H1 (cell line): ENCODE measurements at regions not wholly inside any gene's neighbourhood (a gene's known extent, or its start where the extent isn't known, plus 50 kb on each side); places are given as distances from the start of the nearest gene placed in this dataset.

ENCODE experiments used
- CTCF ChIA-PET: fragments of 300-600 bp; sonication (Branson Sonifier 250); formaldehyde crosslinking; loops from one replicate; lab custom pipeline; 2021; ENCODE audit not compliant: partially characterized antibody; lab: Charles Lee
- POLR2A ChIA-PET: fragments of 300-600 bp; sonication (Branson Sonifier 250); formaldehyde crosslinking; loops from one replicate; lab custom pipeline; 2021; ENCODE audit warnings: inconsistent platforms; ENCODE audit not compliant: partially characterized antibody; lab: Charles Lee
- DNase-seq, 2 experiments: peaks; one replicate each; pipeline versions ENCODE4 v3.0.0 to v3.0.0-alpha.2; 2010 to 2022; ENCODE audit warnings: low spot score in 2 of 2, low read depth in 1 of 2, mixed read lengths in 1 of 2
- FAIRE-seq: peaks from 2 replicates; lab custom pipeline; 2011; peaks lifted over from hg19 to GRCh38; lab: Jason Lieb, UNC
- H2AFZ ChIP-seq: 2 replicates; pipeline ENCODE4 v1.8.1; 2012; ENCODE audit warnings: low read length, inconsistent platforms
- H2AK5ac ChIP-seq: 2 replicates; pipeline ENCODE4 v1.6.1; 2013; ENCODE audit warnings: low read depth, low read length
- H2BK120ac ChIP-seq: replicated peaks from 2 replicates; pipeline ENCODE3; 2013; ENCODE audit warnings: low read depth, low read length, inconsistent platforms
- H2BK12ac ChIP-seq: 2 replicates; pipeline ENCODE4 v1.6.1; 2013; ENCODE audit warnings: low read depth, low read length
- H2BK15ac ChIP-seq: 2 replicates; pipeline ENCODE4 v1.6.1; 2013; ENCODE audit warnings: low read length
- H2BK20ac ChIP-seq: 2 replicates; pipeline ENCODE4 v1.6.1; 2013; ENCODE audit warnings: low read length
- H2BK5ac ChIP-seq: 2 replicates; pipeline ENCODE4 v1.6.1; 2013; ENCODE audit warnings: low read depth, low read length
- H3K14ac ChIP-seq: 2 replicates; pipeline ENCODE4 v1.6.1; 2013; ENCODE audit warnings: inconsistent platforms; ENCODE audit not compliant: insufficient read length
- H3K18ac ChIP-seq: 2 replicates; pipeline ENCODE4 v1.6.1; 2013; ENCODE audit warnings: low read length; ENCODE audit errors: extremely low read depth
- H3K23ac ChIP-seq: 2 replicates; pipeline ENCODE4 v1.6.1; 2013; ENCODE audit warnings: inconsistent platforms; ENCODE audit not compliant: insufficient read length
- H3K23me2 ChIP-seq: 2 replicates; pipeline ENCODE4 v1.6.1; 2013; ENCODE audit warnings: low read depth, low read length
- H3K27ac ChIP-seq: 2 replicates; pipeline ENCODE4 v1.6.1; 2011; ENCODE audit warnings: low read depth, low read length, inconsistent platforms
- H3K27me3 ChIP-seq, 4 experiments: replicated peaks in 1 of 4; 1 replicate in 1 of 4; 2 replicates in 3 of 4; pipeline versions ENCODE4 v1.6.1 to v1.8.1; 2011 to 2013; ENCODE audit warnings: low read length in 3 of 4, mild to moderate bottlenecking in 3 of 4, inconsistent platforms in 2 of 4, mixed read lengths in 2 of 4, moderate library complexity in 1 of 4; ENCODE audit not compliant: control insufficient read depth in 3 of 4, insufficient read depth in 3 of 4; ENCODE audit errors: extremely low read depth in 1 of 4
- H3K36me3 ChIP-seq, 4 experiments: 2 replicates each; pipeline versions ENCODE4 v1.6.1 to v1.8.1; 2011 to 2013; ENCODE audit warnings: mild to moderate bottlenecking in 4 of 4, low read length in 3 of 4, moderate library complexity in 2 of 4, control low read depth in 1 of 4, inconsistent platforms in 1 of 4; ENCODE audit not compliant: insufficient read depth in 4 of 4, control insufficient read depth in 2 of 4
- H3K4ac ChIP-seq: replicated peaks from 2 replicates; pipeline ENCODE3; 2013; ENCODE audit warnings: low read length, low read depth, mixed read lengths, inconsistent platforms; ENCODE audit not compliant: insufficient read length
- H3K4me1 ChIP-seq, 4 experiments: replicated peaks in 1 of 4; 1 replicate in 1 of 4; 2 replicates in 3 of 4; pipeline versions ENCODE4 v1.6.1 to v1.8.1; 2011 to 2013; ENCODE audit warnings: low read length in 3 of 4, inconsistent platforms in 2 of 4, mixed read lengths in 1 of 4; ENCODE audit not compliant: insufficient read depth in 4 of 4, control insufficient read depth in 3 of 4
- H3K4me2 ChIP-seq, 2 experiments: 2 replicates each; pipeline versions ENCODE4 v1.6.1 to v1.8.1; 2011 to 2013; ENCODE audit warnings: low read depth in 2 of 2, low read length in 2 of 2, control low read depth in 1 of 2, inconsistent platforms in 1 of 2, mild to moderate bottlenecking in 1 of 2; ENCODE audit not compliant: insufficient read depth in 1 of 2
- H3K4me3 ChIP-seq, 4 experiments: fragments of 200-600, 300-600 bp in 1 of 4; sonication (generic), shearing (Covaris generic), sonication (Bioruptor Twin) in 1 of 4; 2 replicates each; pipeline versions ENCODE4 v1.5.1 to v1.8.1; 2011 to 2016; ENCODE audit warnings: low read length in 4 of 4, low read depth in 3 of 4, control low read depth in 2 of 4, inconsistent platforms in 2 of 4, mild to moderate bottlenecking in 2 of 4, mixed read lengths in 1 of 4, moderate library complexity in 1 of 4; ENCODE audit not compliant: insufficient read depth in 2 of 4; ENCODE audit errors: extremely low read depth in 1 of 4
- H3K56ac ChIP-seq: replicated peaks from 2 replicates; pipeline ENCODE3; 2013; ENCODE audit warnings: low read depth, mild to moderate bottlenecking, mixed read lengths, low read length, inconsistent platforms; ENCODE audit not compliant: insufficient read length
- H3K79me1 ChIP-seq: 2 replicates; pipeline ENCODE4 v1.6.1; 2013; ENCODE audit warnings: low read depth, low read length, control low read depth
- H3K79me2 ChIP-seq, 2 experiments: 2 replicates each; pipeline versions ENCODE4 v1.6.1 to v1.8.1; 2012 to 2013; ENCODE audit warnings: low read length in 2 of 2, mild to moderate bottlenecking in 2 of 2, inconsistent platforms in 1 of 2; ENCODE audit not compliant: insufficient read depth in 2 of 2, control insufficient read depth in 1 of 2
- H3K9ac ChIP-seq, 4 experiments: replicated peaks in 1 of 4; 1 replicate in 1 of 4; 2 replicates in 3 of 4; pipeline versions ENCODE4 v1.6.1 to v1.8.1; 2011 to 2013; ENCODE audit warnings: low read depth in 3 of 4, low read length in 3 of 4, control low read depth in 2 of 4, mild to moderate bottlenecking in 2 of 4, moderate library complexity in 2 of 4, inconsistent platforms in 1 of 4; ENCODE audit errors: extremely low read depth in 1 of 4
- H3K9me3 ChIP-seq, 2 experiments: 2 replicates each; pipeline versions ENCODE4 v1.6.1 to v1.8.1; 2012 to 2013; ENCODE audit warnings: mild to moderate bottlenecking in 2 of 2, moderate library complexity in 2 of 2, control low read depth in 1 of 2, inconsistent platforms in 1 of 2, low read depth in 1 of 2, low read length in 1 of 2, mixed read lengths in 1 of 2; ENCODE audit not compliant: insufficient read depth in 2 of 2
- H4K20me1 ChIP-seq, 2 experiments: replicated peaks in 1 of 2; 2 replicates each; pipeline versions ENCODE3 to v1.8.1; 2011 to 2013; ENCODE audit warnings: inconsistent platforms in 2 of 2, low read length in 2 of 2, mild to moderate bottlenecking in 1 of 2; ENCODE audit not compliant: insufficient read depth in 2 of 2, control insufficient read depth in 1 of 2
- H4K5ac ChIP-seq: 2 replicates; pipeline ENCODE4 v1.6.1; 2013; ENCODE audit warnings: low read length, low read depth, mixed read lengths, inconsistent platforms; ENCODE audit not compliant: insufficient read length
- H4K8ac ChIP-seq: 2 replicates; pipeline ENCODE4 v1.8.0; 2013; ENCODE audit warnings: mild to moderate bottlenecking, moderate library complexity, low read length, inconsistent platforms; ENCODE audit not compliant: insufficient read depth; ENCODE audit errors: extremely low read depth
- H4K91ac ChIP-seq: replicated peaks from 2 replicates; pipeline ENCODE3; 2013; ENCODE audit warnings: low read length, mixed read lengths, inconsistent platforms; ENCODE audit not compliant: insufficient read length
- POU5F1 ChIP-seq: IDR thresholded peaks from 2 replicates; pipeline ENCODE4 v1.6.1; 2011; ENCODE audit warnings: low read depth, mild to moderate bottlenecking, low read length, moderate library complexity
- RFX5 ChIP-seq: IDR thresholded peaks from 2 replicates; pipeline ENCODE4 v1.6.1; 2011; ENCODE audit warnings: low read depth, low read length, improper control_type of control experiment, borderline replicate concordance
- WGBS, 2 experiments: shearing (Covaris generic) in 1 of 2; methylation state at CpG; one replicate each; pipeline versions ENCODE4 v1.1.6 to v1.1.7; 2013 to 2015; ENCODE audit warnings: low lambda C conversion rate in 2 of 2, mixed read lengths in 2 of 2, inconsistent platforms in 1 of 2, low coverage in 1 of 2, missing lambda C conversion rate in 1 of 2; ENCODE audit not compliant: insufficient replicate concordance in 2 of 2, insufficient coverage in 1 of 2, insufficient read length in 1 of 2; ENCODE audit errors: extremely low coverage in 1 of 2, missing lambda C conversion rate in 1 of 2; 5-methylcytosine and 5-hydroxymethylcytosine counted together

- no peak overlapping the region for H3K4ac ChIP-seq
- H3K27me3 ChIP-seq, result no peaks in the 10 kb centered on the region
- FAIRE-seq (no peak), DNase-seq (no peak)
- no peaks in the 10 kb centered on the region for H3K79me2 ChIP-seq
- no peak overlapping the region for H3K23ac ChIP-seq
- H2BK20ac ChIP-seq, result no peak overlapping the region
- no peaks in the 10 kb centered on the region for H4K20me1 ChIP-seq
- no peak overlapping the region for H2BK15ac ChIP-seq
- H3K56ac ChIP-seq, result no peak overlapping the region
- H4K5ac ChIP-seq, result no peak overlapping the region
- no peak overlapping the region for H2AFZ ChIP-seq
- ChIA-PET CTCF (interaction anchor here (1.2 kb wide), 1 partner anchor 10 kb away, joined by 3 read pairs; no protein-coding TSS in a partner anchor), POLR2A (interaction anchor here (1.0 kb wide), 1 partner anchor 11 kb away, joined by 3 read pairs; no protein-coding TSS in a partner anchor)
- no peak overlapping the region for H2BK120ac ChIP-seq
- no peak overlapping the region for H3K14ac ChIP-seq
- no peak for TF ChIP-seq RFX5
- TF ChIP-seq POU5F1, result no peak
- no peak overlapping the region for H3K18ac ChIP-seq
- no peak overlapping the region for H2AK5ac ChIP-seq
- no peak overlapping the region for H4K91ac ChIP-seq
- H2BK12ac ChIP-seq, result no peak overlapping the region
- no peak overlapping the region for H3K4me2 ChIP-seq
- WGBS, 2 experiments, result 86% methylated on average over 4 of the region's 4 CpGs; no CpG with 5 or more reads in 1 of the 2 experiments
- H4K8ac ChIP-seq, result no peak overlapping the region
- H3K36me3 ChIP-seq, result no peaks in the 10 kb centered on the region
- no peaks in the 10 kb centered on the region for H3K23me2 ChIP-seq
- no peak overlapping the region for H3K27ac ChIP-seq
- no peaks in the 10 kb centered on the region for H3K4me1 ChIP-seq
- no peaks in the 10 kb centered on the region for H3K79me1 ChIP-seq
- H3K9me3 ChIP-seq, result peaks cover 6 to 7% of the 10 kb centered on the region in 2 experiments; a peak in 2 of 4 replicates
- H2BK5ac ChIP-seq, result no peak overlapping the region
- H3K4me3 ChIP-seq, result no peak overlapping the region
- H3K9ac ChIP-seq, result no peak overlapping the region
Measured at GRCh38 chr5:56339732-56340131, 106.6 kb upstream of the ANKRD55 start.
